Hepatocyte (in vitro differentiated cells): ENCODE measurements at regions not wholly inside any gene's neighbourhood (a gene's known extent, or its start where the extent isn't known, plus 50 kb on each side); places are given as distances from the start of the nearest gene placed in this dataset.

Experiments
- DNase-seq: peaks from one replicate; pipeline ENCODE4 v3.0.0-alpha.2; 2016; ENCODE audit warnings: low spot score
- H2AFZ ChIP-seq: fragments of 200-600 bp; sonication (generic); 2 replicates; pipeline ENCODE4 v1.6.0; 2016; ENCODE audit warnings: antibody characterized with exemption, mild to moderate bottlenecking
- H3K27ac ChIP-seq: fragments of 200-600 bp; sonication (generic); 2 replicates; pipeline ENCODE4 v1.5.1; 2016; ENCODE audit warnings: mild to moderate bottlenecking
- H3K27me3 ChIP-seq: fragments of 200-600 bp; sonication (generic); 2 replicates; pipeline ENCODE4 v1.6.1; 2016
- H3K36me3 ChIP-seq: fragments of 200-600 bp; sonication (generic); replicated peaks from 2 replicates; pipeline ENCODE4 v1.5.1; 2016; ENCODE audit warnings: low read depth; ENCODE audit not compliant: insufficient read depth
- H3K4me1 ChIP-seq: fragments of 200-600 bp; sonication (generic); 2 replicates; pipeline ENCODE4 v1.5.1; 2016; ENCODE audit warnings: mild to moderate bottlenecking, moderate library complexity; ENCODE audit not compliant: insufficient read depth
- H3K4me2 ChIP-seq: fragments of 200-600 bp; sonication (generic); 2 replicates; pipeline ENCODE4 v1.6.0; 2016
- H3K4me3 ChIP-seq: fragments of 200-600 bp; sonication (generic); 2 replicates; pipeline ENCODE4 v1.5.1; 2016; ENCODE audit warnings: mild to moderate bottlenecking
- H3K79me2 ChIP-seq: fragments of 200-600 bp; sonication (generic); 2 replicates; pipeline ENCODE4 v1.6.0; 2017; ENCODE audit warnings: mild to moderate bottlenecking
- H3K9me2 ChIP-seq: fragments of 200-600 bp; sonication (generic); replicated peaks from 2 replicates; pipeline ENCODE4 v1.6.0; 2017; ENCODE audit warnings: mild to moderate bottlenecking; ENCODE audit not compliant: insufficient read depth
- H3K9me3 ChIP-seq: fragments of 200-600 bp; sonication (generic); 2 replicates; pipeline ENCODE4 v1.5.1; 2016; ENCODE audit warnings: low read depth, mild to moderate bottlenecking
- H4K20me1 ChIP-seq: fragments of 200-600 bp; sonication (generic); 2 replicates; pipeline ENCODE4 v1.6.0; 2016; ENCODE audit warnings: mild to moderate bottlenecking; ENCODE audit not compliant: insufficient read depth, poor library complexity, severe bottlenecking
- CTCF ChIP-seq: fragments of 200-600 bp; sonication (generic); IDR thresholded peaks from 2 replicates; pipeline ENCODE4 v1.5.1; 2016; ENCODE audit warnings: antibody characterized with exemption, mild to moderate bottlenecking; ENCODE audit not compliant: poor library complexity
- EZH2 ChIP-seq: fragments of 200-600 bp; sonication (generic); IDR thresholded peaks from 2 replicates; pipeline ENCODE4 v1.6.1; 2016; ENCODE audit warnings: antibody characterized with exemption, mild to moderate bottlenecking, borderline replicate concordance
- EZH2phosphoT487 ChIP-seq: fragments of 200-600 bp; sonication (generic); IDR thresholded peaks from one replicate; pipeline ENCODE4 v1.6.1; 2018; ENCODE audit warnings: antibody characterized with exemption, mild to moderate bottlenecking, low read depth, moderate library complexity; ENCODE audit not compliant: unreplicated experiment, severe bottlenecking
- WGBS: methylation state at CpG from one replicate; pipeline ENCODE4 v1.1.6; 2016; ENCODE audit warnings: low lambda C conversion rate; ENCODE audit errors: missing lambda C conversion rate; 5-methylcytosine and 5-hydroxymethylcytosine counted together

- H3K4me1 ChIP-seq: no peaks in the 10 kb centered on the region
- H3K27me3 ChIP-seq: no peaks in the 10 kb centered on the region
- no peaks in the 10 kb centered on the region for H3K9me3 ChIP-seq
- no peak overlapping the region for H2AFZ ChIP-seq
- no peaks in the 10 kb centered on the region for H3K79me2 ChIP-seq
- no peaks in the 10 kb centered on the region for H4K20me1 ChIP-seq
- H3K4me3 ChIP-seq: no peak overlapping the region
- no peaks in the 10 kb centered on the region for H3K9me2 ChIP-seq
- DNase-seq: no peak
- no peaks in the 10 kb centered on the region for H3K36me3 ChIP-seq
- TF ChIP-seq CTCF (no peak), EZH2phosphoT487 (no peak), EZH2 (no peak)
- no peak overlapping the region for H3K27ac ChIP-seq
- no peak overlapping the region for H3K4me2 ChIP-seq
- 96% methylated on average over 3 of the region's 3 CpGs for WGBS
These were observed 181.8 kb upstream of the PITRM1 start for GRCh38 chr10:3354174-3354900.

- Histone ChIP-seq H4K20me1 (no peaks in the 10 kb centered on the region), H3K4me3 (no peak overlapping the region), H3K27ac (no peak overlapping the region), H3K79me2 (no peaks in the 10 kb centered on the region), H2AFZ (no peak overlapping the region), H3K9me2 (no peaks in the 10 kb centered on the region), H3K4me1 (no peaks in the 10 kb centered on the region), H3K9me3 (no peaks in the 10 kb centered on the region), H3K36me3 (no peaks in the 10 kb centered on the region), H3K4me2 (no peak overlapping the region), H3K27me3 (no peaks in the 10 kb centered on the region)
- TF ChIP-seq CTCF (no peak), EZH2phosphoT487 (no peak), EZH2 (no peak)
- no peak for DNase-seq
- WGBS: 79% methylated on average over 2 of the region's 2 CpGs
These were observed 180.7 kb upstream of the PITRM1 start for GRCh38 chr10:3353235-3353634.

GRCh38 chr10:3350617-3351258, 178.2 kb upstream of the PITRM1 start:
- H3K36me3 ChIP-seq: no peaks in the 10 kb centered on the region
- no peaks in the 10 kb centered on the region for H3K9me2 ChIP-seq
- no peak overlapping the region for H2AFZ ChIP-seq
- H3K79me2 ChIP-seq: no peaks in the 10 kb centered on the region
- H3K4me2 ChIP-seq: no peak overlapping the region
- H3K4me1 ChIP-seq: no peaks in the 10 kb centered on the region
- H3K27ac ChIP-seq: no peak overlapping the region
- TF ChIP-seq EZH2phosphoT487: no peak
- TF ChIP-seq EZH2: no peak
- TF ChIP-seq CTCF: no peak
- H3K4me3 ChIP-seq: no peak overlapping the region
- H3K27me3 ChIP-seq: no peaks in the 10 kb centered on the region
- H3K9me3 ChIP-seq: no peaks in the 10 kb centered on the region
- no peak for DNase-seq
- WGBS: 94% methylated on average over 14 of the region's 14 CpGs
- no peaks in the 10 kb centered on the region for H4K20me1 ChIP-seq
